Stimulated activated CD8-positive, alpha-beta memory T cell treated with anti-CD3 and anti-CD28 coated beads, Interleukin-12 subunit alpha, Interleukin-12 subunit beta, amount 100 ng/mL, for 24 hours (primary cell): ENCODE measurements at regions not wholly inside any gene's neighbourhood (a gene's known extent, or its start where the extent isn't known, plus 50 kb on each side); places are given as distances from the start of the nearest gene placed in this dataset.

Experiments used
- DNase-seq: peaks from one replicate; pipeline ENCODE4 v3.0.0-alpha.2; 2020; ENCODE audit errors: extremely low read depth

GRCh38 chr12:24081606-24082005 is 132.1 kb upstream of the SOX5 start:
- no peak for DNase-seq

- no peak for DNase-seq
Measured at GRCh38 chr12:24081092-24081529, 131.6 kb upstream of the SOX5 start.

GRCh38 chr12:24080465-24080864 is 131.0 kb upstream of the SOX5 start:
- DNase-seq: no peak

GRCh38 chr12:24079083-24079482 is 129.6 kb upstream of the SOX5 start:
- no peak for DNase-seq

- DNase-seq: no peak
Measured at GRCh38 chr12:24078318-24078765, 128.9 kb upstream of the SOX5 start.

- no peak for DNase-seq
Measured at GRCh38 chr12:24077161-24077560, 127.7 kb upstream of the SOX5 start.

- no peak for DNase-seq
Measured at GRCh38 chr12:24075650-24076049, 126.2 kb upstream of the SOX5 start.

GRCh38 chr12:24073170-24073810 is 123.8 kb upstream of the SOX5 start:
- DNase-seq: no peak

GRCh38 chr12:24072302-24072701 is 122.8 kb upstream of the SOX5 start:
- DNase-seq: no peak

- no peak for DNase-seq
Measured at GRCh38 chr12:24071842-24072241, 122.4 kb upstream of the SOX5 start.

- DNase-seq: no peak
Measured at GRCh38 chr12:24069532-24070395, 120.3 kb upstream of the SOX5 start.

- DNase-seq: no peak
Measured at GRCh38 chr12:24066865-24067264, 117.4 kb upstream of the SOX5 start.

- DNase-seq: no peak
Measured at GRCh38 chr12:24066097-24066496, 116.6 kb upstream of the SOX5 start.

GRCh38 chr12:24062642-24063245 is 113.3 kb upstream of the SOX5 start:
- DNase-seq: no peak

GRCh38 chr12:24060089-24060488 is 110.6 kb upstream of the SOX5 start:
- DNase-seq: no peak

GRCh38 chr12:24057920-24058476 is 108.5 kb upstream of the SOX5 start:
- DNase-seq: no peak

GRCh38 chr12:24055747-24056146 is 106.3 kb upstream of the SOX5 start:
- no peak for DNase-seq

- no peak for DNase-seq
Measured at GRCh38 chr12:24054416-24054815, 104.9 kb upstream of the SOX5 start.

- no peak for DNase-seq
Measured at GRCh38 chr12:24049728-24050127, 100.3 kb upstream of the SOX5 start.

- no peak for DNase-seq
Measured at GRCh38 chr12:24049101-24049500, 99.6 kb upstream of the SOX5 start.

- DNase-seq: no peak
Measured at GRCh38 chr12:24048446-24048845, 99.0 kb upstream of the SOX5 start.

- DNase-seq: no peak
Measured at GRCh38 chr12:24047326-24047725, 97.9 kb upstream of the SOX5 start.
